SK-N-SH treated with all-trans-retinoic acid at 6 μM for 48 hours (cell line): ENCODE measurements at regions not wholly inside any gene's neighbourhood (a gene's known extent, or its start where the extent isn't known, plus 50 kb on each side); places are given as distances from the start of the nearest gene placed in this dataset.

Source experiments
- ATAC-seq: fragments of 200-7000 bp; cut with Tn5 transposase; 3 replicates; pipeline ENCODE4 v1.9.1; 2020; ENCODE audit warnings: mild to moderate bottlenecking, moderate library complexity
- ARNTL ChIP-seq: fragments of 450-650 bp; formaldehyde crosslinking; IDR thresholded peaks from 2 replicates; pipeline ENCODE4 v1.5.0; 2020; ENCODE audit warnings: low read depth, mild to moderate bottlenecking, moderate library complexity, borderline replicate concordance
- BACH2 ChIP-seq: fragments of 250-450 bp; sonication (Bioruptor Pico); IDR thresholded peaks from 2 replicates; pipeline ENCODE4 v1.9.0; 2021; ENCODE audit warnings: mild to moderate bottlenecking, borderline replicate concordance
- CREB5 ChIP-seq: fragments of 250-450 bp; sonication (Bioruptor Pico); IDR thresholded peaks from 2 replicates; pipeline ENCODE4 v1.5.1; 2020; ENCODE audit warnings: low read depth, mild to moderate bottlenecking, moderate library complexity
- CSDC2 ChIP-seq: fragments of 250-450 bp; sonication (Bioruptor Pico); IDR thresholded peaks from 2 replicates; pipeline ENCODE4 v1.5.0; 2020; ENCODE audit warnings: mild to moderate bottlenecking, moderate library complexity
- CSRNP3 ChIP-seq: fragments of 250-450 bp; sonication (Bioruptor Pico); IDR thresholded peaks from 2 replicates; pipeline ENCODE4 v1.5.1; 2021; ENCODE audit warnings: mild to moderate bottlenecking, moderate library complexity
- ESRRG ChIP-seq: fragments of 250-450 bp; sonication (Bioruptor Pico); IDR thresholded peaks from 2 replicates; pipeline ENCODE4 v1.6.1; 2021; ENCODE audit warnings: mild to moderate bottlenecking
- GLIS3 ChIP-seq: fragments of 250-450 bp; sonication (Bioruptor Pico); IDR thresholded peaks from 2 replicates; pipeline ENCODE4 v1.5.0; 2020; ENCODE audit warnings: mild to moderate bottlenecking, moderate library complexity
- ISL1 ChIP-seq: fragments of 250-450 bp; sonication (Bioruptor Pico); IDR thresholded peaks from 2 replicates; pipeline ENCODE4 v2.1.2; 2022; ENCODE audit warnings: mild to moderate bottlenecking, moderate library complexity
- OSR1 ChIP-seq: fragments of 250-450 bp; sonication (Bioruptor Pico); IDR thresholded peaks from 2 replicates; pipeline ENCODE4 v1.8.0; 2022; ENCODE audit warnings: moderate library complexity, mild to moderate bottlenecking, inconsistent platforms
- PATZ1 ChIP-seq: fragments of 250-450 bp; sonication (Bioruptor Pico); IDR thresholded peaks from 2 replicates; pipeline ENCODE4 v1.8.0; 2020; ENCODE audit warnings: mild to moderate bottlenecking, moderate library complexity, borderline replicate concordance
- POU6F1 ChIP-seq: fragments of 250-450 bp; sonication (Bioruptor Pico); IDR thresholded peaks from 2 replicates; pipeline ENCODE4 v1.8.0; 2021; ENCODE audit warnings: low read depth, mild to moderate bottlenecking, moderate library complexity, borderline replicate concordance
- PPARA ChIP-seq: fragments of 250-450 bp; sonication (Bioruptor Pico); IDR thresholded peaks from 2 replicates; pipeline ENCODE4 v1.5.0; 2020; ENCODE audit warnings: mild to moderate bottlenecking, borderline replicate concordance
- RARB ChIP-seq: fragments of 250-450 bp; sonication (Bioruptor Pico); IDR thresholded peaks from 2 replicates; pipeline ENCODE4 v1.8.0; 2021; ENCODE audit warnings: mild to moderate bottlenecking, moderate library complexity
- SNAI2 ChIP-seq: fragments of 250-450 bp; sonication (Bioruptor Pico); IDR thresholded peaks from 2 replicates; pipeline ENCODE4 v1.5.0; 2020; ENCODE audit warnings: mild to moderate bottlenecking, moderate library complexity
- TOX ChIP-seq: fragments of 250-450 bp; sonication (Bioruptor Pico); IDR thresholded peaks from 2 replicates; pipeline ENCODE4 v1.8.0; 2021; ENCODE audit warnings: mild to moderate bottlenecking, moderate library complexity, borderline replicate concordance
- TSHZ2 ChIP-seq: fragments of 250-450 bp; sonication (Bioruptor Pico); IDR thresholded peaks from 2 replicates; pipeline ENCODE4 v1.5.0; 2020; ENCODE audit warnings: mild to moderate bottlenecking, moderate library complexity
- ZC3H10 ChIP-seq: fragments of 250-450 bp; sonication (Bioruptor Pico); IDR thresholded peaks from 2 replicates; pipeline ENCODE4 v1.5.1; 2021; ENCODE audit warnings: mild to moderate bottlenecking, moderate library complexity
- ZFP3 ChIP-seq: fragments of 250-450 bp; sonication (Bioruptor Pico); IDR thresholded peaks from 2 replicates; pipeline ENCODE4 v1.5.0; 2020; ENCODE audit warnings: mild to moderate bottlenecking, moderate library complexity
- ZFP30 ChIP-seq: fragments of 450-650 bp; formaldehyde crosslinking; IDR thresholded peaks from 2 replicates; pipeline ENCODE4 v1.5.0; 2022; ENCODE audit warnings: mild to moderate bottlenecking, moderate library complexity
- ZNF565 ChIP-seq: fragments of 450-650 bp; formaldehyde crosslinking; conservative IDR thresholded peaks from 2 replicates; pipeline ENCODE4 v1.5.0; 2020; ENCODE audit warnings: low read depth, mild to moderate bottlenecking, moderate library complexity

- ATAC-seq: no peak
- no peak for TF ChIP-seq ARNTL (CRISPR knock-in tag)
- no peak for TF ChIP-seq ZC3H10 (CRISPR knock-in tag)
- no peak for TF ChIP-seq RARB (CRISPR knock-in tag)
- no peak for TF ChIP-seq ESRRG (CRISPR knock-in tag)
- no peak for TF ChIP-seq SNAI2 (CRISPR knock-in tag)
- TF ChIP-seq PPARA (CRISPR knock-in tag): no peak
- TF ChIP-seq OSR1 (CRISPR knock-in tag): no peak
Measured at GRCh38 chr3:182631183-182632076, 161.9 kb upstream of the ATP11B start.

GRCh38 chr3:182632077-182632393 lies 161.3 kb upstream of the ATP11B start:
- ATAC-seq: no peak
- no peak for TF ChIP-seq BACH2 (CRISPR knock-in tag)
- TF ChIP-seq RARB (CRISPR knock-in tag): no peak
- no peak for TF ChIP-seq ZNF565
- no peak for TF ChIP-seq CREB5 (CRISPR knock-in tag)
- TF ChIP-seq ISL1 (CRISPR knock-in tag): no peak
- no peak for TF ChIP-seq TOX (CRISPR knock-in tag)
- TF ChIP-seq ESRRG (CRISPR knock-in tag): no peak
- TF ChIP-seq ARNTL (CRISPR knock-in tag): no peak

- TF ChIP-seq PATZ1 (CRISPR knock-in tag) (no peak), ZFP30 (CRISPR knock-in tag) (no peak), OSR1 (CRISPR knock-in tag) (no peak), ZNF565 (no peak), GLIS3 (CRISPR knock-in tag) (no peak), POU6F1 (no peak), PPARA (CRISPR knock-in tag) (no peak), CSRNP3 (CRISPR knock-in tag) (no peak), ZFP3 (CRISPR knock-in tag) (no peak), ZC3H10 (CRISPR knock-in tag) (no peak), ARNTL (CRISPR knock-in tag) (no peak), CREB5 (CRISPR knock-in tag) (no peak), CSDC2 (no peak), BACH2 (CRISPR knock-in tag) (no peak), TSHZ2 (CRISPR knock-in tag) (no peak), ESRRG (CRISPR knock-in tag) (no peak)
- no peak for ATAC-seq
Measured at GRCh38 chr3:182633186-182633585, 160.1 kb upstream of the ATP11B start.
